H1 (cell line): ENCODE measurements at regions not wholly inside any gene's neighbourhood (a gene's known extent, or its start where the extent isn't known, plus 50 kb on each side); places are given as distances from the start of the nearest gene placed in this dataset.

Experiments
- CTCF ChIA-PET: fragments of 300-600 bp; sonication (Branson Sonifier 250); formaldehyde crosslinking; loops from one replicate; lab custom pipeline; 2021; ENCODE audit not compliant: partially characterized antibody; lab: Charles Lee
- POLR2A ChIA-PET: fragments of 300-600 bp; sonication (Branson Sonifier 250); formaldehyde crosslinking; loops from one replicate; lab custom pipeline; 2021; ENCODE audit warnings: inconsistent platforms; ENCODE audit not compliant: partially characterized antibody; lab: Charles Lee
- DNase-seq, 2 experiments: peaks; one replicate each; pipeline versions ENCODE4 v3.0.0 to v3.0.0-alpha.2; 2010 to 2022; ENCODE audit warnings: low spot score in 2 of 2, low read depth in 1 of 2, mixed read lengths in 1 of 2
- FAIRE-seq: peaks from 2 replicates; lab custom pipeline; 2011; peaks lifted over from hg19 to GRCh38; lab: Jason Lieb, UNC
- H2AFZ ChIP-seq: 2 replicates; pipeline ENCODE4 v1.8.1; 2012; ENCODE audit warnings: low read length, inconsistent platforms
- H2AK5ac ChIP-seq: 2 replicates; pipeline ENCODE4 v1.6.1; 2013; ENCODE audit warnings: low read depth, low read length
- H2BK120ac ChIP-seq: replicated peaks from 2 replicates; pipeline ENCODE3; 2013; ENCODE audit warnings: low read depth, low read length, inconsistent platforms
- H2BK12ac ChIP-seq: 2 replicates; pipeline ENCODE4 v1.6.1; 2013; ENCODE audit warnings: low read depth, low read length
- H2BK15ac ChIP-seq: 2 replicates; pipeline ENCODE4 v1.6.1; 2013; ENCODE audit warnings: low read length
- H2BK20ac ChIP-seq: 2 replicates; pipeline ENCODE4 v1.6.1; 2013; ENCODE audit warnings: low read length
- H2BK5ac ChIP-seq: 2 replicates; pipeline ENCODE4 v1.6.1; 2013; ENCODE audit warnings: low read depth, low read length
- H3K14ac ChIP-seq: 2 replicates; pipeline ENCODE4 v1.6.1; 2013; ENCODE audit warnings: inconsistent platforms; ENCODE audit not compliant: insufficient read length
- H3K18ac ChIP-seq: 2 replicates; pipeline ENCODE4 v1.6.1; 2013; ENCODE audit warnings: low read length; ENCODE audit errors: extremely low read depth
- H3K23ac ChIP-seq: 2 replicates; pipeline ENCODE4 v1.6.1; 2013; ENCODE audit warnings: inconsistent platforms; ENCODE audit not compliant: insufficient read length
- H3K23me2 ChIP-seq: 2 replicates; pipeline ENCODE4 v1.6.1; 2013; ENCODE audit warnings: low read depth, low read length
- H3K27ac ChIP-seq: 2 replicates; pipeline ENCODE4 v1.6.1; 2011; ENCODE audit warnings: low read depth, low read length, inconsistent platforms
- H3K27me3 ChIP-seq, 4 experiments: replicated peaks in 1 of 4; 1 replicate in 1 of 4; 2 replicates in 3 of 4; pipeline versions ENCODE4 v1.6.1 to v1.8.1; 2011 to 2013; ENCODE audit warnings: low read length in 3 of 4, mild to moderate bottlenecking in 3 of 4, inconsistent platforms in 2 of 4, mixed read lengths in 2 of 4, moderate library complexity in 1 of 4; ENCODE audit not compliant: control insufficient read depth in 3 of 4, insufficient read depth in 3 of 4; ENCODE audit errors: extremely low read depth in 1 of 4
- H3K36me3 ChIP-seq, 4 experiments: 2 replicates each; pipeline versions ENCODE4 v1.6.1 to v1.8.1; 2011 to 2013; ENCODE audit warnings: mild to moderate bottlenecking in 4 of 4, low read length in 3 of 4, moderate library complexity in 2 of 4, control low read depth in 1 of 4, inconsistent platforms in 1 of 4; ENCODE audit not compliant: insufficient read depth in 4 of 4, control insufficient read depth in 2 of 4
- H3K4ac ChIP-seq: replicated peaks from 2 replicates; pipeline ENCODE3; 2013; ENCODE audit warnings: low read length, low read depth, mixed read lengths, inconsistent platforms; ENCODE audit not compliant: insufficient read length
- H3K4me1 ChIP-seq, 4 experiments: replicated peaks in 1 of 4; 1 replicate in 1 of 4; 2 replicates in 3 of 4; pipeline versions ENCODE4 v1.6.1 to v1.8.1; 2011 to 2013; ENCODE audit warnings: low read length in 3 of 4, inconsistent platforms in 2 of 4, mixed read lengths in 1 of 4; ENCODE audit not compliant: insufficient read depth in 4 of 4, control insufficient read depth in 3 of 4
- H3K4me2 ChIP-seq, 2 experiments: 2 replicates each; pipeline versions ENCODE4 v1.6.1 to v1.8.1; 2011 to 2013; ENCODE audit warnings: low read depth in 2 of 2, low read length in 2 of 2, control low read depth in 1 of 2, inconsistent platforms in 1 of 2, mild to moderate bottlenecking in 1 of 2; ENCODE audit not compliant: insufficient read depth in 1 of 2
- H3K4me3 ChIP-seq, 4 experiments: fragments of 200-600, 300-600 bp in 1 of 4; sonication (generic), shearing (Covaris generic), sonication (Bioruptor Twin) in 1 of 4; 2 replicates each; pipeline versions ENCODE4 v1.5.1 to v1.8.1; 2011 to 2016; ENCODE audit warnings: low read length in 4 of 4, low read depth in 3 of 4, control low read depth in 2 of 4, inconsistent platforms in 2 of 4, mild to moderate bottlenecking in 2 of 4, mixed read lengths in 1 of 4, moderate library complexity in 1 of 4; ENCODE audit not compliant: insufficient read depth in 2 of 4; ENCODE audit errors: extremely low read depth in 1 of 4
- H3K56ac ChIP-seq: replicated peaks from 2 replicates; pipeline ENCODE3; 2013; ENCODE audit warnings: low read depth, mild to moderate bottlenecking, mixed read lengths, low read length, inconsistent platforms; ENCODE audit not compliant: insufficient read length
- H3K79me1 ChIP-seq: 2 replicates; pipeline ENCODE4 v1.6.1; 2013; ENCODE audit warnings: low read depth, low read length, control low read depth
- H3K79me2 ChIP-seq, 2 experiments: 2 replicates each; pipeline versions ENCODE4 v1.6.1 to v1.8.1; 2012 to 2013; ENCODE audit warnings: low read length in 2 of 2, mild to moderate bottlenecking in 2 of 2, inconsistent platforms in 1 of 2; ENCODE audit not compliant: insufficient read depth in 2 of 2, control insufficient read depth in 1 of 2
- H3K9ac ChIP-seq, 4 experiments: replicated peaks in 1 of 4; 1 replicate in 1 of 4; 2 replicates in 3 of 4; pipeline versions ENCODE4 v1.6.1 to v1.8.1; 2011 to 2013; ENCODE audit warnings: low read depth in 3 of 4, low read length in 3 of 4, control low read depth in 2 of 4, mild to moderate bottlenecking in 2 of 4, moderate library complexity in 2 of 4, inconsistent platforms in 1 of 4; ENCODE audit errors: extremely low read depth in 1 of 4
- H3K9me3 ChIP-seq, 2 experiments: 2 replicates each; pipeline versions ENCODE4 v1.6.1 to v1.8.1; 2012 to 2013; ENCODE audit warnings: mild to moderate bottlenecking in 2 of 2, moderate library complexity in 2 of 2, control low read depth in 1 of 2, inconsistent platforms in 1 of 2, low read depth in 1 of 2, low read length in 1 of 2, mixed read lengths in 1 of 2; ENCODE audit not compliant: insufficient read depth in 2 of 2
- H4K20me1 ChIP-seq, 2 experiments: replicated peaks in 1 of 2; 2 replicates each; pipeline versions ENCODE3 to v1.8.1; 2011 to 2013; ENCODE audit warnings: inconsistent platforms in 2 of 2, low read length in 2 of 2, mild to moderate bottlenecking in 1 of 2; ENCODE audit not compliant: insufficient read depth in 2 of 2, control insufficient read depth in 1 of 2
- H4K5ac ChIP-seq: 2 replicates; pipeline ENCODE4 v1.6.1; 2013; ENCODE audit warnings: low read length, low read depth, mixed read lengths, inconsistent platforms; ENCODE audit not compliant: insufficient read length
- H4K8ac ChIP-seq: 2 replicates; pipeline ENCODE4 v1.8.0; 2013; ENCODE audit warnings: mild to moderate bottlenecking, moderate library complexity, low read length, inconsistent platforms; ENCODE audit not compliant: insufficient read depth; ENCODE audit errors: extremely low read depth
- H4K91ac ChIP-seq: replicated peaks from 2 replicates; pipeline ENCODE3; 2013; ENCODE audit warnings: low read length, mixed read lengths, inconsistent platforms; ENCODE audit not compliant: insufficient read length
- BCL11A ChIP-seq, 2 experiments: IDR thresholded peaks; one replicate each; pipeline ENCODE4 v1.6.1; 2011; ENCODE audit warnings: low read depth in 2 of 2, low read length in 2 of 2, mild to moderate bottlenecking in 2 of 2
- BRCA1 ChIP-seq: IDR thresholded peaks from 2 replicates; pipeline ENCODE4 v1.6.1; 2012; ENCODE audit warnings: low read depth, low read length, improper control_type of control experiment
- CBX5 ChIP-seq: fragments of 300-800, 300-1000 bp; sonication (generic); IDR thresholded peaks from 2 replicates; pipeline ENCODE4 v1.7.1; 2016; ENCODE audit warnings: antibody characterized with exemption, low read length, low read depth
- CHD2 ChIP-seq: IDR thresholded peaks from 2 replicates; pipeline ENCODE4 v1.6.1; 2012; ENCODE audit warnings: low read length, improper control_type of control experiment
- CTBP2 ChIP-seq: IDR thresholded peaks from 2 replicates; pipeline ENCODE4 v1.7.0; 2011; ENCODE audit warnings: borderline replicate concordance, mild to moderate bottlenecking, moderate library complexity, mixed read lengths, low read length; ENCODE audit not compliant: insufficient read depth, insufficient read length
- GTF2F1 ChIP-seq: IDR thresholded peaks from 2 replicates; pipeline ENCODE4 v1.6.1; 2012; ENCODE audit warnings: low read depth, low read length, improper control_type of control experiment, borderline replicate concordance
- HDAC2 ChIP-seq, 2 experiments: fragments of 300-600 bp in 1 of 2; sonication (generic) in 1 of 2; IDR thresholded peaks; 2 replicates each; pipeline ENCODE4 v1.6.1; 2011 to 2012; ENCODE audit warnings: low read depth in 2 of 2, low read length in 2 of 2, mild to moderate bottlenecking in 2 of 2, moderate library complexity in 2 of 2, borderline replicate concordance in 1 of 2, inconsistent platforms in 1 of 2
- HDAC6 ChIP-seq: IDR thresholded peaks from one replicate; pipeline ENCODE4 v1.7.1; 2012; ENCODE audit warnings: low read depth, mild to moderate bottlenecking, inconsistent platforms, low read length, moderate library complexity
- RFX5 ChIP-seq: IDR thresholded peaks from 2 replicates; pipeline ENCODE4 v1.6.1; 2011; ENCODE audit warnings: low read depth, low read length, improper control_type of control experiment, borderline replicate concordance
- TBP ChIP-seq: IDR thresholded peaks from 2 replicates; pipeline ENCODE4 v1.6.1; 2011; ENCODE audit warnings: low read depth, low read length, improper control_type of control experiment
- TEAD4 ChIP-seq: IDR thresholded peaks from 2 replicates; pipeline ENCODE4 v1.6.1; 2012; ENCODE audit warnings: low read depth, low read length, inconsistent platforms, mixed read lengths
- WGBS, 2 experiments: shearing (Covaris generic) in 1 of 2; methylation state at CpG; one replicate each; pipeline versions ENCODE4 v1.1.6 to v1.1.7; 2013 to 2015; ENCODE audit warnings: low lambda C conversion rate in 2 of 2, mixed read lengths in 2 of 2, inconsistent platforms in 1 of 2, low coverage in 1 of 2, missing lambda C conversion rate in 1 of 2; ENCODE audit not compliant: insufficient replicate concordance in 2 of 2, insufficient coverage in 1 of 2, insufficient read length in 1 of 2; ENCODE audit errors: extremely low coverage in 1 of 2, missing lambda C conversion rate in 1 of 2; 5-methylcytosine and 5-hydroxymethylcytosine counted together

GRCh38 chr16:51436742-51437141 lies 285.7 kb upstream of the SALL1 start:
- no peak overlapping the region for H3K23ac ChIP-seq
- H3K23me2 ChIP-seq: peaks cover 6% of the 10 kb centered on the region; the same call in 1 of the 2 replicates
- no peaks in the 10 kb centered on the region for H4K20me1 ChIP-seq
- H4K91ac ChIP-seq: no peak overlapping the region
- H3K27ac ChIP-seq: no peak overlapping the region
- no peak overlapping the region for H3K4me2 ChIP-seq
- no peak overlapping the region for H2AFZ ChIP-seq
- 95 to 100% methylated on average over 1 of the region's 1 CpG for WGBS, 2 experiments
- H3K18ac ChIP-seq: no peak overlapping the region
- no peak overlapping the region for H3K9ac ChIP-seq
- CTCF ChIA-PET: no interaction called here
- H3K4me3 ChIP-seq: no peak overlapping the region
- POLR2A ChIA-PET: no interaction called here
- TF ChIP-seq GTF2F1 (no peak), CTBP2 (no peak), CHD2 (no peak), RFX5 (no peak), BCL11A (IDR thresholded peaks at IDR 0.05; ENCODE audit: low read depth in 2 of 2, low read length in 2 of 2) (no peak), HDAC6 (no peak), TBP (no peak), HDAC2 (IDR thresholded peaks at IDR 0.05; ENCODE audit: borderline replicate concordance in 1 of 2, low read depth in 2 of 2, low read length in 2 of 2) (no peak), TEAD4 (no peak), CBX5 (no peak), BRCA1 (no peak)
- H3K56ac ChIP-seq: no peak overlapping the region
- H3K9me3 ChIP-seq: no peaks in the 10 kb centered on the region
- H4K8ac ChIP-seq: no peak overlapping the region
- no peak for FAIRE-seq
- H2BK12ac ChIP-seq: no peak overlapping the region
- no peaks in the 10 kb centered on the region for H3K36me3 ChIP-seq
- H2BK20ac ChIP-seq: no peak overlapping the region
- no peak overlapping the region for H4K5ac ChIP-seq
- H3K79me1 ChIP-seq: no peaks in the 10 kb centered on the region
- no peak overlapping the region for H3K4ac ChIP-seq
- H2BK120ac ChIP-seq: no peak overlapping the region
- no peaks in the 10 kb centered on the region for H3K79me2 ChIP-seq
- peaks cover 0 to 9% (median 7%) of the 10 kb centered on the region in 4 experiments; a peak in 4 of 7 replicates for H3K4me1 ChIP-seq
- H3K27me3 ChIP-seq: no peaks in the 10 kb centered on the region
- no peak overlapping the region for H2BK5ac ChIP-seq
- no peak overlapping the region for H2AK5ac ChIP-seq
- H2BK15ac ChIP-seq: no peak overlapping the region
- no peak for DNase-seq
- no peak overlapping the region for H3K14ac ChIP-seq
